RPMI7951 (cell line): ENCODE measurements at regions not wholly inside any gene's neighbourhood (a gene's known extent, or its start where the extent isn't known, plus 50 kb on each side); places are given as distances from the start of the nearest gene placed in this dataset.

Source experiments
- DNase-seq: peaks from one replicate; pipeline ENCODE4 v3.0.0-alpha.2; 2012; ENCODE audit warnings: low read depth

DNA sequence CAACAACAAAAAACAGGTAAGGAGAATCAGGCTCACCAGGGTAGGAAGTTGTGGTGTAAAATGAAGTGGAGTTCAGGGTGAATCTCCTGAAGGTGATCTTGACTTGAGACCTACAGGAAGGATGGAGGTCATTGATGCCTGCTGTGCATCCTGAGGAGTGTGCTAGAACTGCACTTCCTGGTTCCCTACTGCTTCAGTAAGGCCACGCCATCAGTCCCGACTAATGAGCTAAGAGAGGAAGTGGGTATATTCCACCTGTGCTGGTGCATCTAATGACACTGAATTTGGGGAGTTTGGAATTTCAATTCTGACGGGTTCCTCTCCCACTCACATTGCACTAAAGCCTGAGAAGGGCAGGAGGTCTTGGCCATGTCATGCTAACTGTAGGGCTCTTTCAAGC lies 349.3 kb upstream of the SLC14A2 start:
- no peak for DNase-seq

DNA sequence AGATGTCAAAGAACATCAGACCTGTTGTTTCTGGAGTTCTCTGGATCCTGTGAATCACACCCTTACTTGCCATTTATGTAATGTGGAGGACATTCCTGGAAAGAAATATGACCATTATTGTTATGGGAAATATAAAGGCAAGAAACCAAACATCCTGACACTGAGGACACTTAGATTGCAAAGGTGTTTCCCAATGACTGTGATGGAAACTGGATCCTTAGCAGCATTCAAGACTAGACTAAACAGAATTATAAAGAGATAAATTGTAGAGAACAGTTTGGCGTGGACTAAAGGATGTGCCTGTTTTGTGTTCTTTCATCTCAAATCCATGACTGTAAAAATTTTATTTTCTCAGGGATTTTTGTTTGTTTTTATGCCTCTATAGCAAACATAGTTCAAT lies 347.7 kb upstream of the SLC14A2 start:
- no peak for DNase-seq

DNA sequence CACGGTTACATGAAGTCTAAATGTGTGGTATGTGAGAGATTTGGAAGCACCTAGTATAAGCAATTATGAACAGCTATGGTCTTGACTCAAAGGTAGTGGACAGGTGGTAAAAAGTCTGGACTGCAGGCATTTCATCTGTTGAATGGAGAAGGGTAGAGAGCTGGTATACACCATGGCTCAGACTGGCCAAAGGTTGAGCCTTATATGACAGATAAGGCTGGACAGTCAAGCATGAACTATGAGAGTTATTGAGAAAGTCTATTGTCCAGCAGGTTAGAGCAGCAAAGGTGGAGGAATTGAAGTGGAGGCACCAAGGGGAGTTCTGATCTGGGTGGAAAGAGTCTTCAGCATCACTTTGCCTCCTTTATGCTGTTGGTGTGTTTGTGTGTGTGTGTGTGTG lies 346.7 kb upstream of the SLC14A2 start:
- DNase-seq = no peak

DNA sequence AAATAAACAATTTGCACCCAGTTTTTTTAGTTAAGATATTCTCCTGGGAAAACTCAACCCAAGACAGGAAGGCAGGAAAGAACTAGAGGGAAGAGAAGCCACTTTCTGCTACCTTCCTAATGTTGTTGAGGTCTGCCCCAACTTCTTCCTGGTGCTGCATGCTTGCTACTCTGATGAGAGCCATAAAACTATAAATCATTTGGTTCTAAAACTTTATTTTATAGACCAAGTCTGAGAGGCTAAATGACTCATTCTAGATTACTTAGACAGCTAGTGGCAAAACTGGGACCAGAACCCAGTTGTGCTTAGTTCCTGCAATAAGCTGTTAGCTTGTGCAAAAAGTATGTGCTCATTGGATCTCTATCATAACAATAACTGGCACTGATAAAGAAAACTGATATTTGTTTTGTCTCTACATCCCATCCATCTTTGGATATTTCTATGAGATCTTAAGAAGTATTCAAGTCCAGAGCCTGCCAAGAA lies 344.9 kb upstream of the SLC14A2 start:
- DNase-seq = no peak

DNA sequence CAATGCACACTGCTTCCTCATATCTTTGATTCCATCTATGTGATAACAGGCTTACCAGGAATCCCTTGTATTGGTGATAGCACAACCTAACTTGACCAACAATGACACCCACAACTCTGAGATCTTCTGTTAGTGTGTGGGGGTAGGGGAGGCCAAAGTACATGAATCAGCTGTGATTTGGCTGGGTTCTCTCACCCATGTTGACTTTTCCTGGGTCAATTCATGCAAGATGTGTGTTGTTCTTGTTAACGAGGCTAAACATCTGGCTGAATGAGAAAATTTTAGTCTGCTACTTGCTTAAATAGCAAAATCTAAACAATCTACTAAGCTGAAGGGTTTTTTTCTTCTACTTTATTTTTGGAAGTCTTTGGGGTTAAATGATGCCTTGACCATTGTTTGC lies 341.2 kb upstream of the SLC14A2 start:
- DNase-seq = no peak

DNA sequence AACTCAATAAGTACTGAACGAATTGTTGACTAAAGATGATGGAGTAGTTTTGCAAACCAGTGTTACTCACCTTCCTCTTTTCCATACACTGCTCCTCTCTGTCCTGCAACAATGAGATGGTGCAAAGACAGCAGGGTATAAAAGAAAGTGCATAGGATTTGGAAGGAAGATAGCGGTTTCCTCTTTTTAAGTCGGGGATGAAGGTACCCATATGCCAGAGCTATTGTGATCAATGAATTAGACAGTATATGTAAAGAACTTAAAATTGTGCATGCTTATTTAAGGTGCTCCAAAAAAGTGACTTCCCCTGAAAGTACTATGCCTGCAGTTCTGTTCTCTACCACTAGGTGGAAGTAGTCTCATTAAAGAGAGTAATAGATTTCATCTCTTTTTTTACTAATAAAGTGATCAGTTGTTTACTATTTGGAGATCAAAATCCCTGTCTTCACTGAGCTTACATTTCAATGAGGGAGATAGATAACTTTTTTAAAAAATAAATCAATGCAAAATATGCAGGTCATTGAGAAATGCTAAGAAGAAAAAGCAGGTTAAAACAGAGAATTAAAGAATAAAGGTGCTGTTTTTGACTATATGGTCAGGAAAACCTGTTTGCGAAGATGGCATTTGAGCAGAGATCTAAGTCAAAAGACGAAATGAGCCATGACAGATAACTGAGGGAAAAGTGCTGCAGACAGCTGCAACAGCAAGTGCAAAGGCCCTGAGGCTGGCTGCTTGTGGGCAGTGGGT lies 339.7 kb upstream of the SLC14A2 start:
- peak; percentile 28 for DNase-seq

DNA sequence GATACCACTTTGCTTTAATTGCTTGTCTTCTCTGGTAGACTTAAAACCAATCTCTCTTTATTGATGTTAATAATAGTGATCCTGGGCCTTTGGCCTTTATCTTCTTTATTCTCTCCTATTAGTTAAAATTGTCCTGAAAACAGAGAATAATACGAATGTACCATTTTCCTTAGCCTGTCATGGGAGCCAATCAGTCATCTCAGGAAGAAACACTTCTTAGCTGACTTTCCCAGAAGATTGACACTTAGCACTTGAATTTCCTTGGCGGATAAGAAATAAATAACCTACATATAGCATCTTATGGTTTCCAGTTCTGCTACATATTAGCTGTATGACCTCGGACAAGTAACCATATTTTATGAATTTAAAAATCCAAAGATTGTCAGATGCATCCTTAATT lies 338.4 kb upstream of the SLC14A2 start:
- DNase-seq = no peak

DNA sequence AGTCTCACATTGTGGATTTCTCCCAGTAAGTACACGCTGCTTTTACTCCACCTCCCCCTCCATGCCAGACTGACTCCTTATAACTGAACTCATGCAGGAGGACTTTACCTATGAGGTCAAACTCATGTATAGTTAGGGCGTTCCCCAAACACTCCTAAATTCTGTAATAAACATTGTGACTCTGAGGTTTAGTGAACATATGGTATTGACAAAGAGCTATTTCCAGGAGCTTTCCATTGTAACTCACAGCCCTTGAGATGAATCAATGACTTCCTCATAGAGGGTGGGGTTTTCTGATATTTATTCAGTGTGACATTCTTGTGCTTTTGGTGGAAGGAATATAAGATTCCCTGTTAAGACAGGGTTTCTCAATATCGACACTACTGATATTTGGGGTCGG lies 337.4 kb upstream of the SLC14A2 start:
- DNase-seq = no peak

DNA sequence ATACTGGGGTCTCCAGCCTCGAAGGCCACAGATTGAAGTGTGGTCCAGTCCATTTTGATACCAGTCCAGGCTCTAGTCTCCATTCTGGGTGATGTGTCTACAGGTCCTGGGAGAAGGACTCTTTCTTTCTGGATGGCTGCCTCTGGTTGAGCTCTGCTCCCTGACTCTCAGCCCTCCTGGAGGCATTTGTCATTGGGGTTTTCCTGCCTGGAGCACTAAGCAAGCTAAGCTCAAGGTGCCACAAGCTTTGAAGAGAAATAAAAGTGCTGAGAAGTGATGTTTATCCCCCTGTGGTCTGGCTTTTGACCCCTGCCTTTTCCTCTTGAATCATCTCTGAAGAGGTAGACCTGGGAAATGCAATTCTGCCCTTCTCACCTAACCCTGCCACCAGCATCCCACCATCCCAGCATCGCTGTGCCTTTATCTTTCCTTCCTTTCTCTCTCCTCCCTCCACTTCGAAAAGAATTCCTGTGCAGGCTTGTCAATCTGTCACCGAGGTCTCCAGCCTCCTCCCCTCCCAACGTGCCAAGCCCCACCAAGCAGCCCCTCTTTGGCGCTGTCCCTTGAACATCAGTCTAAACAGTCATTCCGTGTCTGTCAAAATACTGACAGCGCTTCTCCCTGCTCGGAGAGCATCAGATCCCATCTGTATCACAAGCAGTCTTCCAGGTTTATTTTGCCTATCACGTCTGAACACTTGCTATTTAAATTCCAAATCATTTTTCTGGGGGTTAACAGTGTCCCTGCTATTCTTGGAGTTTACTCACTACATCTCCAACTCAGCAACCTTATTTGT lies 334.6 kb upstream of the SLC14A2 start:
- DNase-seq = no peak

DNA sequence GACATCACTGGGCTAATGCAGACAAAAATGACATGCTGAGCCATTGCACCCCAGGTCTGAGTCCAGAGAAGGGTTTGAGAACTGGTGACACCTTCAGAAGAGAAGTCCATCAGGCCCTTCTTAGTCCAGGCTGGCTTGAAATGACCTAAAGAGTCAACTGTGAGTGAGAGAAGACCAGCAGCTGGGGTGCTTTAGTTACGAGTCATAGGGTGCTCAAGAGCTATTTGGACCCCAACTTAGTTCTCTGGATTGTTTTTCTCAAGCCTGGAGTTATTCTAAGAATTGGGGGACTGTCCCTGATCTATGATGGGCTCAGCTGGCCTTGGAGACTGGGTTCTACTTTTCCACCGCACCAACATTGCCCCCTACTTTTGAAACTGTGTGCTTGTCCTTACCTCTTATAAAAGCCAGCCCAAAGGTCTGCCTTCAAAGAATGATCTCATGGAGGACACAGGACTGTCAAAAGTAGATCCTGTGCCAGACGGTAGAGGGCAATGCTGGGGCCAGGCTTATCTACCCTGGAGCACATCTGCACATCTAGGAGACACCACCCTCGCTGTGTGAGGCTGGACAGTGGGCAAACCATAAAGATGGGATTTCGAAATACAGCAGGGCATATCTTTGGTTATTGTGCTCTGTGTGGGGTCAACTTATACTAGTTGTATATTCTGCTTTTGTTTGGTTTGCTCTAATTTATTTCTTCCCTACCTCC lies 333.0 kb upstream of the SLC14A2 start:
- DNase-seq = peak; percentile 40

DNA sequence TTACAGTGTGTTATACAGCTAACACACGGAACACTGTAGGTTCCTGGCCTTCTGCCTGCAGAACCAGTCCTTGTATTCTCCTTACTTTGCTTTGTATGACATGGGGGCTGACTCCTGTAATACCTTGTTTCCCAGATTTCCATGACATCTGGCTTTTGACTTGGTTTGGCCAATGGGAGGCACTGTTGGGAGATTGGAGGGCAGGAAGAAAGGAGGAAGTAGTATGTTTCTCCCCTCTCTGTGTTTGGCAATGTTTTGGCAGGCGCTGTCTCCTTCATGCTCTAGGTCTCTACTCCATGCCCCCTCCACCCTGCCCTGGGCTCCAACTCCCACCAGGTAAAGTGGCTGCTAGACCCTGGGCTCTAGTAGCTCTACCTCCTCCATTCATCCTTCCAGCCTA lies 331.1 kb upstream of the SLC14A2 start:
- DNase-seq = no peak

DNA sequence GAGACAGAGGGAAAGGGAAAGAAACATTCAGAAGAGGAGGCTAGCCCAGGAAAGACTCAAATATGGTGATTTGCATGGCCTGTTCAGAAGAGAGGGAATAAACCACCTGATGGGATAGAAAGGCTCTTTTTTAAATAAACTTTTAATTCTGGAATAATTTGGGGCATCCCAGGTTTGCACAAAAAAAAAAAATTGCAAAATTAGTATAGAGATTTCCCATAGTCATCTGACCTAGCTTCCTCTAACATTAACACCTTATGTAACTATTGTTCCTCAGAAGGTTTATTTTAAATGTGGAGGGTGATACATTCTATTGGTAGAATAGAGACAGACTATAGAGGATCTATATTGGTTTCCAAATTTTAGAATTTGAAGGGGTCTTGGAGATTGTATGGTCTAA lies 330.4 kb upstream of the SLC14A2 start:
- DNase-seq = no peak

DNA sequence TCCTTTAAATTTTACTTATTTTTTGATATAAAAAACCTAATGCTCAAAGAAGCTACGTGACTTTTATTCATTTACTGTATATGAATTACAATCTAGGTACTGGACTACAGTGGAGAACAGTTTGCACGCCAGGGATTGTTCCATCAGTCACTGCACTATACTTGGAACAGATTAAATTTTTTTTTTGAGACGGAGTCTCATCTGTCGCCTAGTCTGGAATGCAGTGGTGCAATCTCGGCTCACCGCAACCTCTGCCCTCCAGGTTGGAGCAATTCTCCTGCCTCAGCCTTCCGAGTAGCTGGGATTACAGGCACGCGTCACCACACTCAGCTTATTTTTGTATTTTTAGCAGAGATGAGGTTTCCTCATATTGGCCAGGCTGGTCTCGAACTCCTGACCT lies 330.0 kb upstream of the SLC14A2 start:
- DNase-seq = no peak

DNA sequence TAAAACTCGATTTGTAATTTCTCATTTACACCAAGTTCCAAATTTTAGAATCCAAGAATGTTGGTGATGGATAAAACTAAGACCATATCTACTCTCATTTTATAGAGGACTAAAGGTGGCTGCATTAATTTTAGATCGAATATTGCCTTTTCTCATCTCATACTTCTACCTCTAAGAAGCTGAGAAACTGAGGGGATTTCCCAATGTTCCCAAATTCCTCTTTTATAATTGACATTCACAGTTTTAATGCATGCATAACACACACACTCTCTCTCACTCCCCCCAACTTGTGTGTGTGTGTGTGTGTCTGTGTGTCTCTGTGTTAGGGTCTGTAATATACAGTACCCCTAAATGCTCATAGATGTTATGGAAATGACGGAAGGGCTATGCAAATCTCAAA lies 328.8 kb upstream of the SLC14A2 start:
- no peak for DNase-seq

DNA sequence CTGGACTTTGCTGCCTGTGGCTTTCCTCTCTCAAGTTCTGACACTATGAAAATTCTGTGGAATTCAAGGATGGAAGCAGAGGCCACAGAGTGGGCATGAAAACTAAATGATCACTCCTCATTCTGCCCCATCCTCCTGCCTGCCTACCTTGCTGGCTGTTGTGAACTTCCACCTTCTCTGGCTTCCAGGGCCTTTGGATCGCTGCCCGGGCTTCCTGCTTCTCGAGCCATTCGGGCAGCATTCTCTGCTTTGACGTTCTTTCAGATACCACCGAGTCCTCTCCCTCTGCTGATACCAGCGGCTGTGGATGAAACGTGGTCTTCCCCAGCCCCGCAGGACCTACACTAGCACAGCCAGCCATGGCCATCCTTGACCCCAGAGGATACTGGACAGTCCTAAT lies 327.7 kb upstream of the SLC14A2 start:
- DNase-seq = no peak

DNA sequence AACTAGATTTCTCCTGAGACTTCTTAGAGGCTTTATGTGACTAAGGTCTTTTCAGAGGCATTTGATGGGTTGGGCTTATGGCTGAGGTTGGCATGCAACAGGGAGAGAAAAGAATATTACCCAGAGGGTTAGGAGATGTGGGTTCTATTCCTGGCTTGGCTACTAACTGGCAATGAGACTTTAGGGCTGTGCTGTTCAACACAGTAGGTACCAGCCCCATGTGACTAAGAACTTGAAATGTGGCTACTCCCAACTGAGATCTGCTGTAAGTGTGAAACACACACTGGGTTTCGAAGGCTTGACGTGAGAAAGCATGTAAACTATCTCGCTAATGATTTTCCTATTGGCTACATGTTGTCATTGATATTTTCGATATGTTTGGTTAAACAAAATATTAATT lies 324.9 kb upstream of the SLC14A2 start:
- no peak for DNase-seq

DNA sequence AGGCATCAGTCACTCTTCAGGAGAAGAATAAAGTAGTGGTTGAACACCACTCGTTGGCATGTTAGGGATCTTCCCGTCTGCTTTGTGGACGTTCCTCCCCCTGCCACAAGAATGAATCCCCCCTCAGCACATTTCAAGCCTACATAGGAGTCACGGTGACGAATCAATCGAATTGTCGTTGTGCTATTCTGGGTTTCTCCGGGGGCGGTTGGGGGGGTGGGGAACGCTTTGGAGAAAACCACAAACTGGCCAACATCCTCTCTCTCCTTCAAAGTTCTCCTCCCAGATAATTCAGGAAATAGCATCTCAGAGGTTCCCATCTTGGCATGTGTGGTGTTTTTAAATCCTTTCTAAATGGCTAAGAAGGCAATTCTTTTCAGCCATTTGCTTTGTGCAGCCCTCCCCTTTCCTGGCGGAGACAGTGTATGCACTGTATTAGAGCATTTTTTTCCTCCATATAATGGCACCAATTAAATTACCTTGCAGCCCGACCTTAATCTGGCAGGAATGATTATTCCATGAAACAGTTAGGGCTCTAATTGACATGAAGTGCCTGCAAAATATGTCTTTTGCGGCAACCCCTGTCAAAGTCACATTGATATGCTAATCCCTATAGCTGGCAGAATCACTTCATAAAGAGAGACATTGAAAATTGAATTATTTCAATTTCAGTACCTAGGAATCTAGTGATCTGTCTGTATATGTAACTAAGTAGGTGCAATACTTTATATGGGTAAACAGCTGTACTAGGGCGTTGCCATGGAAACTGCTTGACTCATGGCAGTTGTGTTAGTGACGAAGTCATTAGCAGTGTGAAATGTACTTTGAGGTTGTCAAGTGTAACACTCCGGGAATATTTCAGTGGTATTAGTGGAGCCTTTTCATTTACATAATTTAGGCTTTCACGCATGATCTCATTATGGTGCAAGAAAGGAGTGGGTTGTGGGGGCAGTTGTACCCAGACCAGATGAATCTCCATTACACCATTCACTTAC lies 323.4 kb upstream of the SLC14A2 start:
- DNase-seq = peak; percentile 91

DNA sequence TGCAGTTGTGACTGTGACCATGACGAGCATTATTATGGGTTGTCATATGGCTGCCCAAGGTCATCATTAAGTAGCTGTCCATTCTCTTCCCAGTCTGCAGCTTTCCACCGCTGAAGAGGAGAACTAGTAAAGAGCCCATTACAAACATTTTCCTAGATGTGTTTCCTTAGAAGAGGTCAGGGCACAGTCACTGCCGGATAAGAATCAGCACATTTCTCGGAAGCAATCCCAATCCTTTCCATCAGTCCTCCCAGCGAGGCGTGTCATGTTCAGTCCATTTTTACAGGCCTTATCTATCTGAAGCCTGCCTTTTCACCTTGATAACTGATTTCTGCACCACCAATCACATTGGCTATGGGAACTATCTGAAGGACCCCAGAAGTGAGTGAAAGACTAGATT lies 319.9 kb upstream of the SLC14A2 start:
- DNase-seq = no peak

DNA sequence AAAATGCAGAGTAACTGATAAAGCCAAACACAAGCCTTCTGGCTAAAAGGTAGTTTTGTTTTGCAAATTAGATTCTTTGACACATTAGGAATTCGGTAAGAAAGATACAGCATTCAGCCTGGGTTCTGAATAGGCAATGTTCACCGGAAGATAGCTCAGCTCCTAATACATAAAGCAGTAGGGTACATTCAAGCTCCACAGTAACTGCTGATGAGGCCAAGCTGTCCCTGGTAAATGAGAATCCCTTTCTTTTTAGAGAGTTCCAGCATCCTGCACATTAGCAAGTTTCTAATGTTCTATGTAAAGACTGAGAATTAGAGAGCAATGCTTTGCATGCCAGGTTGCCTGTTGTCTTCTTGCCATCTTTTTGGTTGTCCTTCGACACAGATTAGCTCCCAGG lies 316.3 kb upstream of the SLC14A2 start:
- DNase-seq = no peak

DNA sequence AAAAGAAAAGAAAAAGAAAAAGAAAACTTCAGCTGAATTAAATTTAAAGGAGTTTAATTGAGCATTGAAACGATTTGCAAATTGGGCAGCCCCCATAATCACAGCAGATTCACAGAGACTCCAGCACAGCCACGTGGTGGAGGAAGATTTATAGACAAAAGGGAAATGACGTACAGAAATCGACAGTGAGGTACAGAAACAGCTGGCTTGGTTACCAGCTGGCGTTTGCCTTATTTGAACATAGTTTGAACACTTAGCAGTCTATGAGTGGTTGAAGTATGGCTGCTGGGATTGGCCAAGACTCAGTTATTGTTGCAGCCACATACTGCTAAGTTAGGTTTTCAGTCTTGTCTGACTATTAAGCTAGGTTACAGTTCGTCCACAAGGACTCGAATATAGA lies 312.2 kb upstream of the SLC14A2 start:
- no peak for DNase-seq

DNA sequence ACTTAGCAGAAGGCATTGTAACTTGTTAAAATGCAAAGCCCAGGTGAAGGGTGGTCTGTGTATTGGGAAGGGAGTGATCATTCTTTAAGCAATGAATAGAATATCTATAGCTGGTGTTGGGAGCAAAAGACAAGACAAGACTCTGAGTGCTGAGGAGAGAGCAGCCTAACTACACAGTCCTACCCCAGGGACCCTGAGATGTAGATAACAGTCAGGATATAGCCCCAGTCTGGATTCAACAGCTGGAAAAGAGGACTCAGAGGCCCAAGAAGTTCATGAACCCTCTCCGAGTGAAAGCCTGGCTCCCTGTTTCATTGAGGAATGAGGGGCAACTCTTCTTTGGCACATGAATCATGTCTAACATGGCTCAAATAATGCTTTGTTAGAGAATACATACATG lies 310.7 kb upstream of the SLC14A2 start:
- DNase-seq = no peak
